ENCODE measurements at regions not wholly inside any gene's neighbourhood (a gene's known extent, or its start where the extent isn't known, plus 50 kb on each side); places are given as distances from the start of the nearest gene placed in this dataset.
"Not testable (repeated sequence)": the region's sequence is repeated elsewhere in the genome, so short reads cannot be mapped to it uniquely, and the experiment has no call there.

GRCh38 chr10:29794776-29795611, 160.2 kb upstream of the SVIL start:
- no peak for DNase-seq (ENCODE audit: low spot score)

DNA sequence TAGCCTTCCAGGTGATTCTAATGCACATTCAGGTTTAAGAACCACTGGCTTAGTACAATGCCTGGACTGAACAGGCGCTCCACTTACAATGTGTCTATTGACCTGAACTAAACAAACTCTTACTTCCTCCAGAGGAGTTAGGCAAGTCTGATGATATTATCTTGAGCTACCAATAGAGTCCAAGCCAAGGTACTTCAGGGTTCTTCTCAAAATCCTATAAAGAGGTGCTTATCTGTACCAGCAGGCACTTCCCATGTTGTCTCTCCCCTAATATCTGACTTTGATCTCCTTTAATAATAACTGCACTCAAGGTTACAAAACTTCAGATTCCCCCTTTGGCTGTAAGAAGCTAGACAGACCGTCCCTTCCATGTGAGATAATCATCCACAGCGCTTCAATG, 157.0 kb upstream of the SVIL start:
- DNase-seq (ENCODE audit: low spot score), result no peak

GRCh38 chr10:29790207-29790606, 155.4 kb upstream of the SVIL start:
- no peak for DNase-seq (ENCODE audit: low spot score)

DNA sequence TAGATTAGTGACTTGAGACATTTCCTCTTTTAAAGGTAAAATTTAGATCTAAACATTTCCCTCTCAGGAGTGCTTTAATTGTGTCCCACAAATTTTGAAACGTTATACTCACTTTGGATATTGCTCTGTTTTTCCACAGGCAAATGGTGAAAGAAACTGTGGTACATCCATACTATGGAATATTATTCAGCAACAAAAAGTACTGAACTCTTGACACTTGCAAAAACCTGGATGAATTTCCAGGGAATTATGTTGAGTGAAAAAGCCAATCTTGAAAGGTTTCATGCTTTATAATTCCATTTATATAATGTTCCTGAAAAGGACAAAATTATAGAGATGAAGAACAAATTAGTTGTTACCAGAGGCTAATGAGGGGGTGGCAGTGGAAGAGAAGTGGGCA, 153.3 kb upstream of the SVIL start:
- no peak for DNase-seq (ENCODE audit: low spot score)

DNA sequence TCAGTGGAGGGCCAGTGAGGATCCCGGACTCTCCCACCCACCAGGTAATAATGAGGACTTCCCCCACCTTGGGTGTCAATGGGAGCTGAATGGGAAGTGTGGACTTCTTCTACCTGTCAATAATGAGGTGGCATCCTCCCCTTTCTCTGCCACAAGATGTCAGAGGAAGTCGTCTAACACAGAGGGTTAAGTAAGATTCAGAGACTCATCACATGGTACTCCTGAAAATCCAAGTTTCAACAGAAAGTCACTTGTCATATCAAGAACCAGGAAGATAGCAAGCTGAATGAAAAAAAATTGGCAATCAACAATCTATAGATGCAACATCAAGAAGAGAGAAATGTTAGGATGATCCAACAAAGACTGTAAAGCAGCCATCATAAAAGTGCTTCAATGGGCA, 150.9 kb upstream of the SVIL start:
- no peak for DNase-seq (ENCODE audit: low spot score)

DNA sequence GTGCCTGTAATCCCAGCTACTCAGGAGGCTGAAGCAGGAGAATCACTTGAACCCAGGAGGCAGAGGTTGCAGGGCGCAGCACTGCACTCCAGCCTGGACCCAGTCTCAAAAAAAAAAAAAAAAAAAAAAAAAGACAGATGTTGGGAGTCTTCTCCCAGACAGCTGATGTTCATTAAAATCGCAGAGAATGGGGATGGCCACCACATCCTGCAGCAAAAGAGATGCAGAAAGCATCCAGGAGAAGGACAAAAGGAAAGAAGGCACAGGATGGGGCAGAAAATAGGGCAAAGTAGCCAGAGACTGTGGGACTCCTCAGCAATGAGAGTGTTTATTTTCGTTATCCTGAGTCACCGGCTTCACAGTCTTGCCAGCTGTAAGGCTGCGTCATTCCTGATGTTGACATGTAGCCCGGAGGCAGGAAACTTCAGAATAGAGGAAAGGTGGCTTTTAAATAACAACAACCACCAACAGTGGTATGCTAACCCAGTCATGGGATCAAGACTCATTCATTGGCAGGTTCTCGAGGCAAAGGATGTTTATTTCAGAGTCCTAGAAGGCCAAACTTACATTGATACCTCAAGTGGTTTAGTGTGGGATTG, 149.5 kb upstream of the SVIL start:
- DNase-seq (ENCODE audit: low spot score), result no peak

- no peak for DNase-seq (ENCODE audit: low spot score)
Observed at GRCh38 chr10:29783201-29783947, 148.6 kb upstream of the SVIL start.

- DNase-seq (ENCODE audit: low spot score), result no peak
Observed at GRCh38 chr10:29780639-29781038, 145.9 kb upstream of the SVIL start.

DNA sequence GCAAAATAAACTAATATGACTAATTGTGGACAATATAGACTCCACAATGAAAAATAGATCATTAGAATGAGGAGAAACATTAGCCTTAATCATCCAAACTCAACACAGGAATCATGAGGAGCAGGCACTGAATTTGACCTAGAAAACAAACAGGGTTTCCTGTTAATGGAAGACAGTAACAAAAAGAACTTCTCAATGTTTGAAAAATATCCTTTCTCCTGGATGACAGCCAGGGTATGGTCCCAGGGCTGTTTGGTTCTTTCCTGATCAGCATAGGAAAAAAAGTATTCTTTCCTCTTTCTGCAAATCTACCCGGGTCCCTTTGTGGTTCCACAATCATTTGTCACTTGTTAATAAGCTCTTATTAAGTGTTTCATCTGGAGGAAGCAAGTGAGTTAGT, 145.3 kb upstream of the SVIL start:
- DNase-seq (ENCODE audit: low spot score), result no peak

DNA sequence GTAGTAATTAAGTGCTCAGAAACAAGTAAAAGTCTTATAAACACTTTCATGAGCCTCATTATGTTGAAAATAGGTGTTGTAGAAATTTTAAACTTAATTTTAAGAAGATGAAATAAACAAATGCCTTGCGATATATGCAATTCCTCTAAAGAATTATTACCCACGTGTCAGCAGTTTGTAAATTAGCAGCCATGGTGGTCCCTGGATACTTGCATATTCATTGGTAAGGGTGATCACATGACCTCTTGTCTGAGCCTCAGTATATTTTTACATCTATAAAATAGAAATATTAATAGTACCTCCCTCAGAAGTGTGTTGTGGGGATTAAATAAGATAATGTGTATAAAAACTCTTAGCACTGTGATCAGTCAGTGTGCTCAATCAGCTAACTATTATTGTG, 141.5 kb upstream of the SVIL start:
- DNase-seq (ENCODE audit: low spot score), result no peak

DNA sequence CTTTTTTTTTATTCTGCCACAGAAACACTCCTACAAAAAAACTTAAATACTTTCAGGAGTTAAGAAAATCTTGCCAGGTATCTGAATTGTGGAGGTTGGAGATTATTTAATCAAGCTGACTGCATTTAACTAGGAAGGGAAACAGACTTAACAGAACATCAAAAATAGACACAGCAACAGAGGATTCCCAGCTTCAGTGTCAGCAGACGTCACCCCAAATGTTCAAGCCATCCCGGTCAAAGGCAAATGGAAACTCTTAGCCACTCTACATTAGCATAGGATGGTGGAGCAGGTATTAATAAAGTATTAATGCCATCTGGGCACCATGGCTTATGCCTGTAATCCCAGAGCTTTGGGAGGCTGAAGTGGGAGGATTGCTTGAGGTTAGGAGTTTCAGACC, 139.7 kb upstream of the SVIL start:
- DNase-seq (ENCODE audit: low spot score), result no peak

DNA sequence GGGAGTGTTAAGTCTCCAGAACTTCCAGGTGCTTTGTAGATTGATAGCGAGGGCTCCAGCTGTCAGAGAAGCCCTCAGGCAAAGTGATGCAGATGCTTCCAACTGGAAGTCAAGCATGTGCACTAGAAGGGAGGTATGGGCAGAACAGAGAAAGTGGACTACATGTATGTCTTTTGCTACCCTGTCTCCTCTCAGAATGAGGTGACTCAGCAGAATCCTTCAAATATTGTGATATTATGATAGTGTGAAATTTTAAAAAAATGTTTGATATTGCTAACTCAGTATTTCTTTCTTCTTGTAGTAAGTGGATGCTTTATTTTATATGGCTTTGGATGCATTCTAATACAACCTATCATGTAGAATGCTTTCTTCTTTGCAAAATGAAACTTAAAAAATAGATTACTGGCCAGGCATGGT, 138.9 kb upstream of the SVIL start:
- no peak for DNase-seq (ENCODE audit: low spot score)

DNA sequence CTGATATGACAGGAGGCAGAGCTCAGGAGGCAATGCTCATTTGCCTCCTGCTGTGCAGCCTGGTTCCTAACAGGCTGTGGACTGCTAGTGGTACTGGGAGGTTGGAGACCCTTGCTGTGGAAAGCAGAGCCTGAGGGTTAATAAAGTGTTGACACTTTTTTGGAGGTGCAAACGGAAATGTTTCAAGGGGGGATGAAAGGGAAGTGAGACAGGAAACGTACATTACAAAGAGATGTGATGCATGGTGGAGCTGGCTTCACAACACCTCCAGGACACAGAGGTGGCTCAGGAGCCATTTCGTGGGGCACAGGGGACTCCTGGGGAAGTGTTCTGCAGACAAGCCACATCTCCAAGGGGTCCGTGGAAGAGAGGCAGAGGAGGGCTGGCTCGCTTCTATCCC, 137.6 kb upstream of the SVIL start:
- DNase-seq (ENCODE audit: low spot score), result no peak

- no peak for DNase-seq (ENCODE audit: low spot score)
Observed at GRCh38 chr10:29771376-29771775, 136.6 kb upstream of the SVIL start.

DNA sequence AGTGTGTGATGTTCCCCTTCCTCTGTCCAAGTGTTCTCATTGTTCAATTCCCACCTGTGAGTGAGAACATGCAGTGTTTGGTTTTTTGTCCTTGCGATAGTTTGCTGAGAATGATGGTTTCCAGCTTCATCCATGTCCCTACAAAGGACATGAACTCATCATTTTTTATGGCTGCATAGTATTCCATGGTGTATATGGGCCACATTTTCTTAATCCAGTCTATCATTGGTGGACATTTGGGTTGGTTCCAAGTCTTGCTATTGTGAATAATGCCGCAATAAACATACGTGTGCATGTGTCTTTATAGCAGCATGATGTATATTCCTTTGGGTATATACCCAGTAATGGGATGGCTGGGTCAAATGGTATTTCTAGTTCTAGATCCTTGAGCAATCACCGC, 134.5 kb upstream of the SVIL start:
- DNase-seq (ENCODE audit: low spot score), result not testable (repeated sequence)

DNA sequence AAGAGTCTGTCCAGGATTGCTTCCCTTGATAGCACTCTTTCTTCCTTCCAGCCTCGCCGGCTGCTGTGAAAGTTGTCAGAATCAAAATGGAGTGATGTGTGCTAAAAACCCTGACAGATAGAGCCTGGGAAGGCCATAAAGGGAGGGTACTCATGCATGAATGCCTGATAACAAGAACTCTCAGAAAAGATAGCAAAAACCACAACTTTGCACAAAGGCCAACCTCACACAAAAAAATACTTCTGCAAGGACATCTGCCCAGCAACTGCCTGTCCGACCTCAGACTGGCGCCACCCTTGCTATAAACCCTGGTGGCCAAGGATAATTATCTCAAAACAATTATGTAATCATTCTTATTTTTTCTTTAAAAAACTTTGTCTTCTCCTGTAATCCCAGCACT, 133.2 kb upstream of the SVIL start:
- DNase-seq (ENCODE audit: low spot score), result no peak

DNA sequence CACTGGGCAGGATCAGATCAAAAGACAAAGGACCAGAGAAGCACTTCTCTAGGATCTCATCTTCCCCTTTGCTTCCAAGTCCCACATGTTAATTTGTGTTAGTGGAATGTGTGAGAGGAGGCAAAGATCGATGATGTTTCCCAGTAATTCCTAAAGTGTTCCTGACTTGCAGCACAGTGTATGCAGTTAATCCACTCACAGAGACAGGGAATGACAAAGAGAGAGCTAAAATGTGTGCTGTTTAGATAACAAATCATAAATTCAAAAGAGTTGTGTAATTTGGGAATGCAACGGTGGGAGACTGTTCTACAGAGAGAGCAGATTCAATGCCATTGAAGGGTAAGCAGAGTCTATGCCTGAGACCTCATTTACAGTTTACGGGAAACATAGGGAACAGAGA, 132.0 kb upstream of the SVIL start:
- no peak for DNase-seq (ENCODE audit: low spot score)

GRCh38 chr10:29765330-29765729, 130.6 kb upstream of the SVIL start:
- DNase-seq (ENCODE audit: low spot score), result no peak

GRCh38 chr10:29763396-29763795, 128.6 kb upstream of the SVIL start:
- no peak for DNase-seq (ENCODE audit: low spot score)

DNA sequence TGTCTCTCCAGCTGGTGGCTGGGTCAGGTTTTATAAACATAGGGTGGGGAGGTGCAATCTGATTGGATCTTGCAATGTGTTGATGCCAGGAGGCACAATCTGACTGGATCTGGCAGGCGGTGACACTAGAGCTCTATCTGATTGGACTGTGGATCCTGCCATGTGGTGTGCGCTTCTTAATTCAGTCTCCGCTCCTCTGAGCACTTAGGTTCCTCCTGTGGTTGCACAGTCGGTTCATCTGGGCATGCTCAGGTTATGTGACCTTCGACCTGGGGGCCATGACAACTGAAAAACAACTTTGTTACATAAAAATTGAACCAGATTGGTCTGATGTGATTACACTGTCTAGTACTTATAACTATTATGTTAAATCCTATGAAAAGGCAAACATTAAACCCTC, 127.1 kb upstream of the SVIL start:
- no peak for DNase-seq (ENCODE audit: low spot score)

- DNase-seq (ENCODE audit: low spot score), result no peak
Observed at GRCh38 chr10:29760138-29760900, 125.5 kb upstream of the SVIL start.

DNA sequence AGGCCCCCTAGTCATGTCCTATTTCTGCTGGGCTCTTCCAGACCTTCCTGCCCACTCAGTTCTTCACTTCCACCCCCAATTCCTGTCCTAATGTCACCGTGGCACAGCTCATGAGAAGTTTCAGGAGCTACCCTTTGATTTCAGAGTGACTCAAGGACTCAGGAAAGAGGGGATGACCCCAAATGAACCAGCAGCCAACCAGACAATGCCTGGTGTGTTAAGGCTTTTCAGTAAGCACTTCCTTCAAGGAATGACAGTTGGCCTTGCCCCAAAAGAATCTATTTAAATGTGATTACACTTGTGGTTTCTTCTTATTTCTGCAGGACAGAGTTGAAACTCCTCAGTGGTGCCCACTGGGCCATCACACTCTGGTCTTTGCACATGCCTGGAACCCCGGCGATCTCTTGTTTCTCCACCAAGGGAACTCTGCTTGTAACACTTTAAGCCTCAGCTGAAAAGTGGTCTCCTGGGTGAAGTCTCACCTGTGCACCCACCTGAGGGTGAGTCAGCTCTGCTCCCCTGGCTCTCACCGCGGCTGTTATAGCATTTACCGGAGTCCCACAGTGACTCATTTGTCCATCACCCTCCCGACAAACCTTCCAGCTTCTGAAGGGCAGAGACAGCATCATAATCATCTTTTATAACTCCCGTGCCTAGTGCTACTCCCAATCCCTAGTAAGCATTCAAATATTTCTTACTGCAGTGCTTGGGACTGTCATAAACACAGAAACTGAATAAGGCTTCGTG, 123.0 kb upstream of the SVIL start:
- DNase-seq (ENCODE audit: low spot score), result no peak
